Pancreas (tissue), 10 donors: ENCODE measurements at regions not wholly inside any gene's neighbourhood (a gene's known extent, or its start where the extent isn't known, plus 50 kb on each side); places are given as distances from the start of the nearest gene placed in this dataset.

Experiments
- ATAC-seq, 4 donors: fragments of 200-7000 bp; cut with Tn5 transposase; one replicate each; pipeline versions ENCODE4 v1.8.0 to v1.9.1; 2020; ENCODE audit warnings: mild to moderate bottlenecking in 4 of 4, moderate library complexity in 4 of 4
- DNase-seq, 6 donors: peaks; one replicate each; pipeline ENCODE4 v3.0.0-alpha.2; 2020
- FAIRE-seq: peaks from 2 replicates; lab custom pipeline; 2012; peaks lifted over from hg19 to GRCh38; lab: Jason Lieb, UNC
- H3K27ac ChIP-seq, 4 donors: fragments of 200-600 bp; sonication (generic); 1 replicate in 3 of 4; 2 replicates in 1 of 4; pipeline versions ENCODE4 v1.5.0 to v1.8.0; 2020
- H3K27me3 ChIP-seq, 4 donors: fragments of 200-600 bp; one replicate each; pipeline ENCODE4 v1.8.0; 2021
- H3K36me3 ChIP-seq, 3 donors: fragments of 200-600 bp; sonication (generic) in 1 of 3; one replicate each; pipeline versions ENCODE4 v1.5.0 to v1.8.0; 2020 to 2021
- H3K4me1 ChIP-seq, 3 donors: fragments of 200-600 bp; one replicate each; pipeline ENCODE4 v1.8.0; 2021
- H3K4me3 ChIP-seq, 4 donors: fragments of 200-600 bp; sonication (generic) in 2 of 4; one replicate each; pipeline versions ENCODE4 v1.5.0 to v1.8.0; 2020 to 2021
- H3K9me3 ChIP-seq, 4 donors: fragments of 200-600 bp; one replicate each; pipeline ENCODE4 v1.8.0; 2021
- WGBS, 2 donors: extraction: QIAGEN DNeasy Blood & Tissue Kit; methylation state at CpG; one replicate each; pipeline ENCODE4 v1.1.7; 2013; 5-methylcytosine and 5-hydroxymethylcytosine counted together
- intact Hi-C, 3 donors: fragments of 100-400 bp; cut with DNase I; formaldehyde crosslinking; loops; one replicate each; pipeline versions ENCODE4 v1.11.1 to v1.14.2; 2022
- TF ChIP-seq, protein P1 (sequence below), 4 donors: fragments of 200-600 bp; sonication (generic) in 3 of 4; IDR thresholded peaks; one replicate each; pipeline versions ENCODE4 v1.5.0 to v1.8.0; 2021; ENCODE audit warnings: antibody characterized with exemption in 4 of 4
- donor health status: healthy with polysubstance abuse.
- donor health status: DM: no; HTN: no; CAD: no; lungs with moderate emphysema.
- donor health status: DM: no; HTN: no; CAD: no.
- donor health status: control.
- donor health status: control.
- donor health status: Bipolar disorder and iron deficiency.
- donor health status: DM: yes; HTN: yes; CAD: no.
- donor health status: DM: no; HTN: no; CAD: no.
- donor health status: DM: no; HTN: no; CAD: no.
- donor health status: DM: yes; HTN: yes; CAD: no.

DNA sequence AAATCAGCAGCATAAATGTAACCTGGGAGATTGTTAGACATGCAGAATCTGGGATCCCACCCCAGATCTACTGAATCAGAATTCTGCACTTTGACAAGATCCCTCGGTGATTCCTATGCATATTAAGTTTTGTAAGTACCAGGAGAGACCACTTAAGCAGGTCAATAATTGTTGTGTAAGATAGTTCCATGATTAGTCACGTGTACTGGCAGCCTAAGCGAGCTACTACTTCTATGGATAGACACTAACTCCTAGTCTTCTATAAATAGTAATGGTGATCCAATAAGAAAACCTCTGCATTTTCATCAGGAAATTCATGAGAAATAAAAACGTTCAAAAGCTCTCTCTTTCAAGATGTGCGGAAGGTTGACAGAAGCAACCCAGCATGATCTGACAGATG, 988.2 kb upstream of the CHAC2 start:
- H3K27me3 ChIP-seq: no peaks in the 10 kb centered on the region
- no peaks in the 10 kb centered on the region for H3K9me3 ChIP-seq
- FAIRE-seq: no peak
- WGBS, 2 donors: 81% methylated on average over 5 of the region's 5 CpGs
- H3K36me3 ChIP-seq: no peaks in the 10 kb centered on the region
- H3K4me3 ChIP-seq: no peak overlapping the region
- no peak for DNase-seq
- ATAC-seq: no peak
- intact Hi-C loops: no loop called here
- no peak overlapping the region for H3K27ac ChIP-seq
- TF ChIP-seq, protein P1, sequence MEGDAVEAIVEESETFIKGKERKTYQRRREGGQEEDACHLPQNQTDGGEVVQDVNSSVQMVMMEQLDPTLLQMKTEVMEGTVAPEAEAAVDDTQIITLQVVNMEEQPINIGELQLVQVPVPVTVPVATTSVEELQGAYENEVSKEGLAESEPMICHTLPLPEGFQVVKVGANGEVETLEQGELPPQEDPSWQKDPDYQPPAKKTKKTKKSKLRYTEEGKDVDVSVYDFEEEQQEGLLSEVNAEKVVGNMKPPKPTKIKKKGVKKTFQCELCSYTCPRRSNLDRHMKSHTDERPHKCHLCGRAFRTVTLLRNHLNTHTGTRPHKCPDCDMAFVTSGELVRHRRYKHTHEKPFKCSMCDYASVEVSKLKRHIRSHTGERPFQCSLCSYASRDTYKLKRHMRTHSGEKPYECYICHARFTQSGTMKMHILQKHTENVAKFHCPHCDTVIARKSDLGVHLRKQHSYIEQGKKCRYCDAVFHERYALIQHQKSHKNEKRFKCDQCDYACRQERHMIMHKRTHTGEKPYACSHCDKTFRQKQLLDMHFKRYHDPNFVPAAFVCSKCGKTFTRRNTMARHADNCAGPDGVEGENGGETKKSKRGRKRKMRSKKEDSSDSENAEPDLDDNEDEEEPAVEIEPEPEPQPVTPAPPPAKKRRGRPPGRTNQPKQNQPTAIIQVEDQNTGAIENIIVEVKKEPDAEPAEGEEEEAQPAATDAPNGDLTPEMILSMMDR (IDR thresholded peaks at IDR 0.05): no peak
- H3K4me1 ChIP-seq: no peaks in the 10 kb centered on the region

DNA sequence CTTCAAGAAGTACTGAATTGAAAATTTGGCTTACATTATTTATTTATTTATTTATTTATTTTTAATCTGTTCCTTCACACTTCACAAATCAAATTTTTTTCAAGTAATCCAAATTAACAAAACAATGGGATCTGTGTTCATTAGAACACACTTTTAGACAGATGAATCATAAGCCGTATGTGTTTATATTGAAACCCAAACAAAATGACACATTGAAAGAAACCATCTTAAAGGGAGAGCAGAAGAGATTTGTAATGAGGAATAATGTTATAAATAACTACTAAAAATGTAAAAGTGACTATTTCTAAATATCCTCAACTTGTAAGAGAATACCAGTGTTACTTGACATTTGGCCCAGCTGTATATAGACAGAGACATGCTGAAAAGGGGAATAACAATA, 991.0 kb upstream of the CHAC2 start:
- H3K36me3 ChIP-seq: no peaks in the 10 kb centered on the region
- H3K9me3 ChIP-seq: no peaks in the 10 kb centered on the region
- no peak overlapping the region for H3K4me3 ChIP-seq
- intact Hi-C loops: no loop called here
- ATAC-seq (no peak), DNase-seq (no peak), FAIRE-seq (no peak)
- TF ChIP-seq, protein P1 (IDR thresholded peaks at IDR 0.05): no peak
- no peak overlapping the region for H3K27ac ChIP-seq
- no peaks in the 10 kb centered on the region for H3K27me3 ChIP-seq
- no peaks in the 10 kb centered on the region for H3K4me1 ChIP-seq
- 92 to 98% methylated on average over 1 of the region's 1 CpG for WGBS, 2 donors

DNA sequence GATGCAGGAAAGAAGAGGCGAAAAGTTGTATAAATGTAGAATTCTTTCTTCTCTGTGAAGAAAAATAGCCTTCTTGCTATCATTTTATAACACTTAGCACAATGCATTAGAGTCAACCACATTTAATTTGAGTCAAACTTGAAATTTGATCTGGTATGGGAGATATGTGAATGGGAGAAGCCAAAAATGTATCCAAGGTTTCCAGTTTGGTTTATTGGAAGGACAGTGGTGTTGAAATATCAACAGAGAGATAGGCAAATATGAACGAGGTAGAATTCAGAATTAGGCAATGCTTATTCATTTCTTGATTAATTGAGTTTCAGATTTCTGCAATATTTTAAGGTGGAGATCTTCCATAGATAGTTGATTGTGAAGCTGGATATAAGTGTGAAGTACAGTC, 991.9 kb upstream of the CHAC2 start:
- no peak overlapping the region for H3K27ac ChIP-seq
- intact Hi-C loops: no loop called here
- no peak overlapping the region for H3K4me3 ChIP-seq
- no peaks in the 10 kb centered on the region for H3K27me3 ChIP-seq
- 55 to 56% methylated on average over 2 of the region's 2 CpGs for WGBS, 2 donors
- no peaks in the 10 kb centered on the region for H3K4me1 ChIP-seq
- DNase-seq: no peak
- no peak for ATAC-seq
- no peaks in the 10 kb centered on the region for H3K9me3 ChIP-seq
- TF ChIP-seq, protein P1 (IDR thresholded peaks at IDR 0.05): no peak
- no peak for FAIRE-seq
- no peaks in the 10 kb centered on the region for H3K36me3 ChIP-seq

DNA sequence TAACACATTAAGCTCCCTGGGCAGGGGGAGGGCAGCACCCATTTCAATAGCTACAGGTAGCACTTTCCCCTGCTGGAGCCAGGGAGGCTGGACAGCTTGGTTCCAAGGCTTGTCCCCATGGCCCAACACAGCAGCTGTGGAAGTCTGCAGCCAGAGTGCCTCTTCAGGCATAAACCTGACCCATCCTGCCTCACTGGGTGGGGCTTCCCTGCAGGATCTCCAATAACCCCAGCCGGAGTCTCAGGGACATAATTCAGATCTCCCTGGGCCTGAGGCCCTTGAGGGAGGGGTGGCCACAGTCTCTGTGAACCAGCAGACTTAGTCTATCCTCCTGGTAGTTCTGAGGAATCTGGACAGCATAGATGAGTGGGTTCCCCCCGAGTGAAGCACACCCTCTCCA, 1001.9 kb upstream of the CHAC2 start:
- Histone ChIP-seq H3K4me3 (no peak overlapping the region), H3K36me3 (no peaks in the 10 kb centered on the region), H3K9me3 (no peaks in the 10 kb centered on the region), H3K27me3 (no peaks in the 10 kb centered on the region), H3K4me1 (no peaks in the 10 kb centered on the region), H3K27ac (no peak overlapping the region)
- WGBS, 2 donors: 71 to 85% methylated on average over 2 of the region's 2 CpGs
- peak in 1 of 6 donors; percentile 23 for DNase-seq
- TF ChIP-seq, protein P1 (IDR thresholded peaks at IDR 0.05): no peak
- FAIRE-seq: no peak
- intact Hi-C loops: no loop called here
- no peak for ATAC-seq

DNA sequence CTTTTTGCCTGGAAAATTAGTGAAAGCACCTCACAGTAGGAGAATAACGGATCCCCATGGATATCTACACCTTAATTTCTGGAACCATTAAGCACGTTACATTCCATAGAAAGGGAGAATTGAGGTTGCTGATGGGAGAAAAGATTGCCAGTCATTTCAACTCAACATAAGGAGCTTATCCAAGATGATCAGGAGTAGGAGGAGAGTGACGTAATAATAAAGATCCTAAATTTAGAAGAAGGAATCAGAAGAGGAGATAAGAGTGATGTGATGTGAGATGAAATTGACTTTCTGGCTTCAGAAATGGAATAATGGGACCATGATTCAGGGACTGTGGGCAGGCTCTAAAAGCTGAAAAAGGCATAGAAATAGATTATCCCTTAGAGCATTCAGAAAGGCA, 1017.8 kb upstream of the CHAC2 start:
- no peak for ATAC-seq
- WGBS, 2 donors: 88 to 96% methylated on average over 3 of the region's 3 CpGs

More for the DNA sequence above, 1017.8 kb upstream of the CHAC2 start:
- H3K4me1 ChIP-seq: no peaks in the 10 kb centered on the region
- TF ChIP-seq, protein P1 (IDR thresholded peaks at IDR 0.05): no peak
- no peaks in the 10 kb centered on the region for H3K36me3 ChIP-seq
- H3K27me3 ChIP-seq: no peaks in the 10 kb centered on the region
- intact Hi-C loops: no loop called here
- H3K4me3 ChIP-seq: no peak overlapping the region
- no peak for FAIRE-seq
- no peaks in the 10 kb centered on the region for H3K9me3 ChIP-seq
- H3K27ac ChIP-seq: no peak overlapping the region
- DNase-seq: no peak
